ENCODE measurements at regions not wholly inside any gene's neighbourhood (a gene's known extent, or its start where the extent isn't known, plus 50 kb on each side); places are given as distances from the start of the nearest gene placed in this dataset.
"Not testable (repeated sequence)": the region's sequence is repeated elsewhere in the genome, so short reads cannot be mapped to it uniquely, and the experiment has no call there.

GRCh38 chr7:32793053-32793452, 98.5 kb downstream of the KBTBD2 start:
- H4K91ac ChIP-seq (ENCODE audit: insufficient read depth, low read depth, low read length); H3K9me3 ChIP-seq (ENCODE audit: control insufficient read depth, insufficient read depth, low read length); intact Hi-C loops (cut with micrococcal nuclease); H3K18ac ChIP-seq (ENCODE audit: low read depth, low read length); H3K36me3 ChIP-seq (ENCODE audit: control insufficient read depth, insufficient read depth, low read length); H3K23ac ChIP-seq (ENCODE audit: low read depth, low read length); ATAC-seq (ENCODE audit: low read depth); H2BK5ac ChIP-seq (ENCODE audit: low read depth, low read length, poor library complexity, severe bottlenecking); H4K8ac ChIP-seq (ENCODE audit: low read depth in 2 of 2, low read length in 2 of 2); BruUV-seq (replicated peaks); H3K9ac ChIP-seq (ENCODE audit: low read depth, low read length); H3K27ac ChIP-seq (ENCODE audit: insufficient read depth, low read length); DNase-seq; H3K9me1 ChIP-seq (ENCODE audit: insufficient read depth, low read length); dilution Hi-C loops (cut with HindIII; ENCODE audit: low sequenced_read_pairs, unreplicated experiment); H3K27me3 ChIP-seq (ENCODE audit: control insufficient read depth, insufficient read depth, low read length); H3K4me3 ChIP-seq (ENCODE audit: insufficient read depth, low read depth, low read length); H3K4ac ChIP-seq (ENCODE audit: low read depth, low read length); H4K20me1 ChIP-seq (ENCODE audit: insufficient read depth, low read length); H2AK5ac ChIP-seq (ENCODE audit: low read depth, low read length); H2AFZ ChIP-seq (replicated peaks; ENCODE audit: low read length, poor library complexity); H2BK120ac ChIP-seq (ENCODE audit: low read depth, low read length); H4K5ac ChIP-seq (ENCODE audit: low read depth, low read length); in situ Hi-C loops (cut with MboI; ENCODE audit: low sequenced_read_pairs); H2BK15ac ChIP-seq (ENCODE audit: low read depth, low read length); H3K4me1 ChIP-seq (ENCODE audit: control insufficient read depth, insufficient read depth, low read length); H3K79me1 ChIP-seq (ENCODE audit: low read depth in 1 of 2, low read length in 2 of 2); H3K56ac ChIP-seq (ENCODE audit: extremely low read depth, insufficient read depth, low read length); H2BK20ac ChIP-seq (ENCODE audit: low read depth, low read length); H3K14ac ChIP-seq (replicated peaks; ENCODE audit: low read depth, low read length); H3K4me2 ChIP-seq (ENCODE audit: low read depth, low read length); H2AK9ac ChIP-seq (replicated peaks; ENCODE audit: low read depth, low read length, poor library complexity); CTCF ChIA-PET; POLR2A ChIA-PET (ENCODE audit: unreplicated experiment): not testable (repeated sequence)
- no CpG with 5 or more reads among the region's 5 CpGs for WGBS, 2 experiments (ENCODE audit: extremely low coverage in 2 of 2, insufficient read length in 1 of 2)
